ENCODE measurements at regions not wholly inside any gene's neighbourhood (a gene's known extent, or its start where the extent isn't known, plus 50 kb on each side); places are given as distances from the start of the nearest gene placed in this dataset.

DNA sequence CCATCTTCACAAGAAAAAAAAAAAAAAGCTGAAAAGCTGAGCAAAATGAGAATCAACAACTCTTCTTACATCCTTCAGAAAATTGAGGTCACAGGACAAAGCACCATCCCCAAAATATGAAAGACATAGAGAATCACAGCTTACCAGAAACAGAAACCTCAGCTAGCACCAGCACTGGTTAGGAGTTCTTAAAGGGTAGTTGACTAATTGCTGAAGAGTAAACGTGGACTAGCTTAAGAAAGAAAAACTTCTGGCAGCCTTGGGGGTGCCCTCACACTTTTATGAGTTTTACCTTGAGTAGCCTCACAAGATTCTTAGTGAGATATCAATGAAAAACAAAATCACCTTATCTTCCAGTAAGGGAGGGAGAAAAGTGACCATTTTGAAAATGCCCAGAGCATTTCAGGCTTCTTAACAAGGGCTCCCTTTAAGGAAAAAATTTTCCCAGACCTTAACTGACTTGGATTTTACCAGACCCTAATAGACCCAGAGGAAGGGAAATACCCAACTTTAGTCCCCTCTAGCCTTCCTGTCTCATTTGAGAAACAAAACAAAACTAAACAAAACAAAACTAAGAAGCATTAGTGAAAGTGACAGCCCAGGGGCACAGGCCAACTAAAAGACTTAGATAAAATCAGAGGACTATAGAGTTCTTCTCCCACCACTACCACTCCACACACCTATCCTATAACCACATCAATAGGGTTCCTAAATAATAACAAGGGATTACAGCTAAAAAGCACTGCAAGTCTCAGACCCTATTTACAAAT, 888.6 kb downstream of the DIAPH3 start:
- TF ChIP-seq EP300 (IDR thresholded peaks at IDR 0.05; ENCODE audit: borderline replicate concordance in 1 of 2, low read depth in 1 of 2, low read length in 1 of 2): no peak
- no peak for TF ChIP-seq REST (IDR thresholded peaks at IDR 0.05; ENCODE audit: low read depth, low read length)
